Colonic mucosa (tissue), 4 donors: ENCODE measurements at regions not wholly inside any gene's neighbourhood (a gene's known extent, or its start where the extent isn't known, plus 50 kb on each side); places are given as distances from the start of the nearest gene placed in this dataset.

Experiments
- DNase-seq: peaks from one replicate; pipeline ENCODE4 v3.0.0-alpha.2; 2020
- H3K27ac ChIP-seq: fragments of 200-600 bp; one replicate; pipeline ENCODE4 v1.8.0; 2021
- H3K27me3 ChIP-seq: fragments of 200-600 bp; one replicate; pipeline ENCODE4 v1.8.0; 2021
- H3K36me3 ChIP-seq: fragments of 200-600 bp; one replicate; pipeline ENCODE4 v1.8.0; 2021
- H3K4me1 ChIP-seq: fragments of 200-600 bp; one replicate; pipeline ENCODE4 v1.8.0; 2021; ENCODE audit warnings: mild to moderate bottlenecking
- H3K4me3 ChIP-seq: fragments of 200-600 bp; one replicate; pipeline ENCODE4 v1.8.0; 2021
- H3K9ac ChIP-seq, 2 donors: one replicate each; pipeline ENCODE4 v1.7.0; 2013; ENCODE audit warnings: control low read depth in 2 of 2, low read depth in 2 of 2, low read length in 2 of 2
- H3K9me3 ChIP-seq: fragments of 200-600 bp; one replicate; pipeline ENCODE4 v1.8.0; 2021
- intact Hi-C: fragments of 100-400 bp; cut with DNase I; formaldehyde crosslinking; loops from one replicate; pipeline ENCODE4 v1.14.1; 2022
- TF ChIP-seq, protein P1 (sequence below): fragments of 200-600 bp; IDR thresholded peaks from one replicate; pipeline ENCODE4 v1.8.0; 2022; ENCODE audit warnings: antibody characterized with exemption, mild to moderate bottlenecking
- donor health status: healthy.
- donor health status: DM: no; HTN: no; CAD: no.
- donor health status: DM: no; HTN: no; CAD: no.

GRCh38 chr21:41628256-41628655 is 120.3 kb upstream of the TMPRSS2 start:
- no peaks in the 10 kb centered on the region for H3K27me3 ChIP-seq
- intact Hi-C loops: no loop called here
- no peak overlapping the region for H3K4me3 ChIP-seq
- H3K4me1 ChIP-seq: no peaks in the 10 kb centered on the region
- H3K9ac ChIP-seq: no peak overlapping the region
- H3K27ac ChIP-seq: no peak overlapping the region
- TF ChIP-seq, protein P1, sequence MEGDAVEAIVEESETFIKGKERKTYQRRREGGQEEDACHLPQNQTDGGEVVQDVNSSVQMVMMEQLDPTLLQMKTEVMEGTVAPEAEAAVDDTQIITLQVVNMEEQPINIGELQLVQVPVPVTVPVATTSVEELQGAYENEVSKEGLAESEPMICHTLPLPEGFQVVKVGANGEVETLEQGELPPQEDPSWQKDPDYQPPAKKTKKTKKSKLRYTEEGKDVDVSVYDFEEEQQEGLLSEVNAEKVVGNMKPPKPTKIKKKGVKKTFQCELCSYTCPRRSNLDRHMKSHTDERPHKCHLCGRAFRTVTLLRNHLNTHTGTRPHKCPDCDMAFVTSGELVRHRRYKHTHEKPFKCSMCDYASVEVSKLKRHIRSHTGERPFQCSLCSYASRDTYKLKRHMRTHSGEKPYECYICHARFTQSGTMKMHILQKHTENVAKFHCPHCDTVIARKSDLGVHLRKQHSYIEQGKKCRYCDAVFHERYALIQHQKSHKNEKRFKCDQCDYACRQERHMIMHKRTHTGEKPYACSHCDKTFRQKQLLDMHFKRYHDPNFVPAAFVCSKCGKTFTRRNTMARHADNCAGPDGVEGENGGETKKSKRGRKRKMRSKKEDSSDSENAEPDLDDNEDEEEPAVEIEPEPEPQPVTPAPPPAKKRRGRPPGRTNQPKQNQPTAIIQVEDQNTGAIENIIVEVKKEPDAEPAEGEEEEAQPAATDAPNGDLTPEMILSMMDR: no peak
- no peak for DNase-seq
- no peaks in the 10 kb centered on the region for H3K9me3 ChIP-seq
- no peaks in the 10 kb centered on the region for H3K36me3 ChIP-seq

DNA sequence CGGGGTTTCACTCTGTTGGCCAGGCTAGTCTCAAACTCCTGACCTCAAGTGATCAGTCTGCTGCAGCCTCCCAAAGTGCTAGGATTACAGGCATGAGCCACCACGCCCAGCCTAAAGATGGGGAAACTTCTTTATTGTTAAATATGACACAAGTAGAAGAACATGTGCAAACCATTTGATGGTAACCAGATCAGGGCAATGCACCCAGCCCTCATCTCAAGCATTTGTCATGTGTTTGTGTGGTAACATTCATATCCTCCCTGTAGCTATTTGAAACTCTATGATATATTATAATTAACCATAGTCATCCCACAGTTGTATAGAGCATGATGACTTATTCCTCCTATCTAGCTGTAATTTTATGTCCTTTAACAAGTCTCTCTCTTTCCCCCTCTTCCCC is 119.5 kb upstream of the TMPRSS2 start:
- H3K4me3 ChIP-seq: no peak overlapping the region
- no peaks in the 10 kb centered on the region for H3K27me3 ChIP-seq
- no peaks in the 10 kb centered on the region for H3K36me3 ChIP-seq
- no peaks in the 10 kb centered on the region for H3K4me1 ChIP-seq
- intact Hi-C loops: no loop called here
- H3K9me3 ChIP-seq: no peaks in the 10 kb centered on the region
- no peak overlapping the region for H3K27ac ChIP-seq
- DNase-seq: no peak
- H3K9ac ChIP-seq: no peak overlapping the region
- TF ChIP-seq, protein P1: no peak

- Histone ChIP-seq H3K36me3 (no peaks in the 10 kb centered on the region), H3K9me3 (no peaks in the 10 kb centered on the region), H3K9ac (no peak overlapping the region), H3K4me1 (no peaks in the 10 kb centered on the region), H3K27me3 (no peaks in the 10 kb centered on the region), H3K4me3 (no peak overlapping the region), H3K27ac (no peak overlapping the region)
- intact Hi-C loops: no loop called here
- TF ChIP-seq, protein P1: no peak
- no peak for DNase-seq
Observed at GRCh38 chr21:41626021-41626420, 118.1 kb upstream of the TMPRSS2 start.

DNA sequence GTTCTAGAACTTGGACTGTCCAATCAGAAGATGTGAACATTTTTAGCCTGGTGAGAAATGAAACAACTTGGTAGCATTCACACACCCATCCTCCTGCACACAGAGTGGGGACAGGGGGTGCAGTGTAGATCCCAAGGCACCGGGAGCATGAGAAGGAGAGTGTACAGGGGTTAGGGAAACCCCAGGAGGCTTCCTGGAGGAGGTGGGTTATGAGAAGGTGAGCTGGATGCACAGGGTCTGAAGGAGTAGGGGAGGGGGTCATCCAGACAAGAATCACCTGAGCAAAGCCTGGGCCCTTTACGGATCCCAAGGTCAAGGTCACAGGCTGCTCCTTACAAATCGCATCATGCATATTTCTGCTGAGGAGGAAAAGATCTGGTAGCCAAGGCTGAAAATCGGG is 117.5 kb upstream of the TMPRSS2 start:
- intact Hi-C loops: no loop called here
- Histone ChIP-seq H3K4me1 (no peaks in the 10 kb centered on the region), H3K27ac (no peak overlapping the region)

GRCh38 chr21:41624674-41625310 is 116.8 kb upstream of the TMPRSS2 start:
- TF ChIP-seq, protein P1: no peak
- intact Hi-C loops: no loop called here
- Histone ChIP-seq H3K4me1 (no peaks in the 10 kb centered on the region), H3K9ac (no peak overlapping the region), H3K27me3 (no peaks in the 10 kb centered on the region), H3K27ac (no peak overlapping the region), H3K4me3 (no peak overlapping the region), H3K36me3 (no peaks in the 10 kb centered on the region), H3K9me3 (no peaks in the 10 kb centered on the region)
- no peak for DNase-seq

More for the DNA sequence above, 117.5 kb upstream of the TMPRSS2 start:
- Histone ChIP-seq H3K9ac (no peak overlapping the region), H3K4me3 (no peak overlapping the region), H3K27me3 (no peaks in the 10 kb centered on the region), H3K36me3 (no peaks in the 10 kb centered on the region), H3K9me3 (no peaks in the 10 kb centered on the region)
- TF ChIP-seq, protein P1: no peak
- DNase-seq: no peak
